OCI-M2 (cell line): ENCODE measurements at regions not wholly inside any gene's neighbourhood (a gene's known extent, or its start where the extent isn't known, plus 50 kb on each side); places are given as distances from the start of the nearest gene placed in this dataset.
"Not testable (repeated sequence)": the region's sequence is repeated elsewhere in the genome, so short reads cannot be mapped to it uniquely, and the experiment has no call there.

Source experiments
- DNase-seq: peaks from one replicate; lab custom pipeline; 2025; ENCODE audit not compliant: unreplicated experiment; lab: John Stamatoyannopoulos, UW

DNA sequence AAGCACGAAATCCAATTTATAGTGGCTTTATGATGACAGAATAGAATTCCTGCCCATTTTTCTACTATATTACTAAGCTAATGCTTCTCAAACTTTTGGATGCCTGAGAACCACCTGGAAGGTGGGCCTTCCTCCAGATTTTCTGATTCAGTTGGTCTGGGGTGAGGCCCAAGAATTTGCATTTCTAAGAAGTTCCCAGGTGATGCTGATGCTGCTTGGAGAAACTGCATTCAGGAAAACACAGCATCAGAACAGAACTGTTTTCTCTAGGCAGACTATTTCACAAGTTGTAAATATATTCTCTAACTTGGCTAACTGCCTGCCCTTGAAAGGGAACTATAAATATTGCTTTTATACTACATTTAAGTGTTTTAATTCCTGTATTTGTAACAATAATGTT lies 644.9 kb upstream of the DPPA4 start:
- no peak for DNase-seq

DNA sequence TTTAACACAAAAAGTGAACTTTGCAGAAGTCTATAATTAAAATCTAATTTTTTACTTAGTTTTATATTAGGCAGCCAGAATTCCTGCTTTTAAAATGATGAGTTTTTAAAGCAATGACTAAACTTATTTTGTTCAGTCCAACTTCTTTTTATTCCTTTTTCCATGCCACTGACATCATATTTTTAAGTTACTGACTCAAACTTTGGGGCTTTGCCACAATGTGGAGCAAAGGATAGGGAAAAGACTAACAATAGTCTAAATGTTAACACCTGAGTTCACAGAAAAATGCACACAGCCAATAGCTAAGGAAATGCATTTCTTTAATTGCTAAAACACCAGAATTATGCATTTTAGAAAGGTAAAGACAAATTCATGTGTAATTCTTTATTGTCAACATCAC lies 647.6 kb upstream of the DPPA4 start:
- no peak for DNase-seq

DNA sequence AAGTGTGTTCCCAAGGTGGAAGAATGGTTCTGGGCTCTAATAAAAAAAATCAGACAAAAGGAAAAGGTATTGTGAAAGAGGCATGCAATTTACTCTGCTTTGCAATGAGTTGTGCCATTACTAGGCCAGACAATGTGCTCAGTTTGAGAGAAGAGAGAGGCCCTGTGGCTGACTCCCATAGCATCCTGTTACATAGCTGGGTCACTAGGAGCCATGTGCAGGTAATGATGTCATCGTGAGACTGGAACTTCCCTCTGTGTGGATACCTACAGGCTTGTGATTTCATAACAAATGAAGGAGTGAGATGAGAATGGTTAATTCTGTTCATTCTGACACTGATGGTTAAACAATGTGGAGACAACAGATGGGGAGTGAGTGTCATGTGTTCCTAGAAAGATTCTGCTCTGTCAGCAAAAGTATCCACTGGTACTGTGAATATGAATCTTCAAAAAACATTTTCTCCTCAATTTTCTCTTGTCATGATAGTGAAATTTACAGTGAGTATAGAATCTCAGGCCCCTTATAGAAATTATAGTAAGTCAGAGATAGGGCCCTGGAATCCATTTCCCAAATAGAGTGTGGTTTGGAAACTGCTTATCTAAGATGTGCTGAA lies 648.7 kb upstream of the DPPA4 start:
- no peak for DNase-seq

GRCh38 chr3:109994853-109995252 lies 657.5 kb upstream of the DPPA4 start:
- no peak for DNase-seq

GRCh38 chr3:109995377-109995776 lies 658.0 kb upstream of the DPPA4 start:
- DNase-seq: no peak

DNA sequence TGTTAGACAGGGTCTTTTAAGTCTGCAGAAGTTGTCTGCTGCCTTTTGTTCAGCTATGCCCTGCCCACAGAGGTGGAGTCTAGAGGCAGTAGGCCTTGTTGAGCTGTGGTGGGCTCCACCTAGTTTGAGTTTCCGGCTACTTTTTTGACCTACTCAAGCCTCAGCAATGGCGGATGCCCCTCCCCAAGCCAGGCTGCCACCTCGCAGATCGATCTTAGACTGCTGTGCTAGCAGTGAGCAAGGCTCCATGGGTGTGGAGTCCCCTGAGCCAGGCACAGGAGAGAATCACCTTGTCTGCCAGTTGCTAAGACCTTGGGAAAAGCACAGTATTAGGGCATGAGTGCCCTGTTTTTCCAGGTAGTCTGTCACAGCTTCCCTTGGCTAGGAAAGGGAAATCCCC lies 664.6 kb upstream of the DPPA4 start:
- not testable (repeated sequence) for DNase-seq

DNA sequence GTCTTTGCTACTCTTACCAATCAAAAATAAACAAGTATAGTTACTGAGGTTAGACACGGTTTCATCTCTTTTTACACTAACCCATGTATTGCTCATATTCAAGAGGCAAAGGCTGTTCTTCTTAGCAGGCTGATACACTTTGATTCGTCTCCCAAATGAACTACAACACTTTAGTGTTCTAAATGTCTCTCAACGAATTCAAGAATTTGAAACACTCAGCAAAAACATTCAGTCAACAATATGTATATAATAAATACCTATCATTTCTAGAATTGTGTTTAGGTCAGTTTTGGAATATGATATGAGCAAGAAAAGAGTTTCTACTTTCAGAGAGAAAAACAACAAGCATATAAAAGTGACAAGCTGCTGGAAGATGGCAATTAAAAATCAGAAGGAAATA lies 669.6 kb upstream of the DPPA4 start:
- no peak for DNase-seq

GRCh38 chr3:110015231-110015963 lies 678.1 kb upstream of the DPPA4 start:
- no peak for DNase-seq

DNA sequence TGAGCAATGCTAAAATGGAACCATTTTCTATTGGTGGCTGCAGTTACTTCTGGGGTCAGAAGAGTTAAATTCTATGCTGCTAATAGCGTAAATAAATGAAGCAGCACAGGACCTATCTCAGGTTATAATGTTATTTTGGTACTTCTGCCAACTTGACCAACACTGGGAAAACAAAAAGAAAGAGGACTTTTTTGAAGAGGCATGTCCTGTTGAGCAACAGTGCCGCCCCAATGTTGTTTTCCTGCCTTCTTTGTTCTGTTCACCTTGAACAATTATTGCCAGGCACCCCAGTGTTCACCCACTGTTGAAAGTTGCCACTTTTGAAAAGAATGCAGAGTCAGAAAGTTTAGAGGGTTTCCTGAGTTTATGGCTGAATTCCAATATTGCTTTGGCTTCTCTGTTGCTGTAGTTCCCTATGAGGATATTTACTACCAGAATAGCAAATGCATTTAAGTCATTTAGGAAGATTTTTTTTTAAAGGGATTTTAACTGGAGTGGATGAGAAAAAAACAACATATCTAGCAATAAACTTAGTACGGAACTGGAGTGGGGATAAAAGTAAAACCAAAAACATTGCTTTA lies 679.0 kb upstream of the DPPA4 start:
- no peak for DNase-seq

GRCh38 chr3:110017304-110017703 lies 680.0 kb upstream of the DPPA4 start:
- no peak for DNase-seq

- DNase-seq: no peak
Observed at GRCh38 chr3:110021659-110022058, 684.3 kb upstream of the DPPA4 start.

- DNase-seq: not testable (repeated sequence)
Observed at GRCh38 chr3:110023022-110023421, 685.7 kb upstream of the DPPA4 start.

- DNase-seq: no peak
Observed at GRCh38 chr3:110026421-110026820, 689.1 kb upstream of the DPPA4 start.

- no peak for DNase-seq
Observed at GRCh38 chr3:110027446-110028080, 690.2 kb upstream of the DPPA4 start.

DNA sequence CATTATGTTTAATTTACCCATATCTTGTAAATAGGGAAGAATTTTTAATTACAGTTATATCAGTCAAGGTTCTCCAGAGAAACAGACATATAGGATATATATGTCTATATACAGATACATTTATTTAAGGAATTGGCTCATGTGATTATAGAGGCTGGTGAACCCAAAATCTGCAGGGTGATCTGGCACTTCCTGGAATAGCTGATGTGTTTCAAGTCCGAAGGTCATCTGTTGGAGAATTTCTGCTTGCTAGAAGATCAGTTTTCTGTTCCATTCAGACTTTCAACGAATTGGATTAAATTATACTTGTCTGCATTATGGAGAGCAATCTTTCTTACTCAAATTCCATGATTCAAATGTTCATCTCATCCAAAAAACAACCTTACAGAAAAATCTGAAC lies 694.6 kb upstream of the DPPA4 start:
- no peak for DNase-seq

GRCh38 chr3:110059431-110059830 lies 722.1 kb upstream of the DPPA4 start:
- no peak for DNase-seq

DNA sequence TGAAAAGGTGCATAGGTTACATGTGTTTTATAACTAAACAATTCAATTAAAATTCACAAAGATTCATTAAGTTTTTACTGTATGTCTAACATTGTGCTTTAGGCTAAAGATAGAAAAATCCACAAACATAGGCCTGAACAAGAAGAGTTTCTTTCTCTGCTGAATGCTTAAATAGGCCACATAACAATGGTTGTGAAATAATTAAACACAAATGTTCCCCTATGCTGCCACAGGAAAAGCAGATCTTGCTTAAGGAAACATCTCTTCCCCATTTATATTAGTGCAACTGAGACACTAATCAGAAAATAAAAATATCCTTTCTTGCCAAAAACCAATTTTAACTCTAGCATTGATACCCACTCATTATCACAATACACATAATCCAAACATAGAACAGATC lies 725.4 kb upstream of the DPPA4 start:
- DNase-seq: no peak

GRCh38 chr3:110063178-110063577 lies 725.8 kb upstream of the DPPA4 start:
- no peak for DNase-seq

- DNase-seq: no peak
Observed at GRCh38 chr3:110066206-110066605, 728.9 kb upstream of the DPPA4 start.

GRCh38 chr3:110067527-110067926 lies 730.2 kb upstream of the DPPA4 start:
- DNase-seq: no peak

- DNase-seq: no peak
Observed at GRCh38 chr3:110069761-110070160, 732.4 kb upstream of the DPPA4 start.
